MV-4-11 (cell line): ENCODE measurements at regions not wholly inside any gene's neighbourhood (a gene's known extent, or its start where the extent isn't known, plus 50 kb on each side); places are given as distances from the start of the nearest gene placed in this dataset.
"Not testable (repeated sequence)": the region's sequence is repeated elsewhere in the genome, so short reads cannot be mapped to it uniquely, and the experiment has no call there.

Experiments
- DNase-seq: peaks from one replicate; lab custom pipeline; 2025; lab: John Stamatoyannopoulos, UW

- peak; percentile 21 for DNase-seq
Measured at GRCh38 chr3:151675858-151676615, 57.7 kb upstream of the AADACL2 start.

GRCh38 chr3:151673974-151674373 lies 59.8 kb upstream of the AADACL2 start:
- DNase-seq, result no peak

GRCh38 chr3:151667762-151668161 lies 66.0 kb upstream of the AADACL2 start:
- not testable (repeated sequence) for DNase-seq

- no peak for DNase-seq
Measured at GRCh38 chr3:151660885-151661284, 72.8 kb upstream of the AADACL2 start.

- DNase-seq, result no peak
Measured at GRCh38 chr3:151644986-151645385, 88.7 kb upstream of the AADACL2 start.

- no peak for DNase-seq
Measured at GRCh38 chr3:151644020-151644620, 89.6 kb upstream of the AADACL2 start.

- DNase-seq, result no peak
Measured at GRCh38 chr3:151639418-151639740, 94.3 kb upstream of the AADACL2 start.

GRCh38 chr3:151638555-151639417 lies 94.9 kb upstream of the AADACL2 start:
- no peak for DNase-seq

GRCh38 chr3:151635905-151636304 lies 97.8 kb upstream of the AADACL2 start:
- DNase-seq, result no peak

GRCh38 chr3:151631946-151632345 lies 101.8 kb upstream of the AADACL2 start:
- no peak for DNase-seq

- peak; percentile 47 for DNase-seq
Measured at GRCh38 chr3:151630938-151631441, 102.7 kb upstream of the AADACL2 start.

- DNase-seq, result no peak
Measured at GRCh38 chr3:151630035-151630434, 103.7 kb upstream of the AADACL2 start.

- no peak for DNase-seq
Measured at GRCh38 chr3:151625586-151625985, 108.1 kb upstream of the AADACL2 start.

- DNase-seq, result no peak
Measured at GRCh38 chr3:151625086-151625485, 108.6 kb upstream of the AADACL2 start.

- no peak for DNase-seq
Measured at GRCh38 chr3:151620071-151620470, 113.7 kb upstream of the AADACL2 start.

- no peak for DNase-seq
Measured at GRCh38 chr3:151615464-151615863, 118.3 kb upstream of the AADACL2 start.

- no peak for DNase-seq
Measured at GRCh38 chr3:151612115-151612514, 121.6 kb upstream of the AADACL2 start.

GRCh38 chr3:151611419-151611818 lies 122.3 kb upstream of the AADACL2 start:
- no peak for DNase-seq

- DNase-seq, result no peak
Measured at GRCh38 chr3:151609491-151609890, 124.2 kb upstream of the AADACL2 start.

GRCh38 chr3:151604891-151605290 lies 128.8 kb upstream of the AADACL2 start:
- no peak for DNase-seq

GRCh38 chr3:151600783-151601182 lies 132.9 kb upstream of the AADACL2 start:
- no peak for DNase-seq

GRCh38 chr3:151599103-151599672 lies 134.5 kb upstream of the AADACL2 start:
- DNase-seq, result no peak
